Stimulated activated naive CD8-positive, alpha-beta T cell treated with anti-CD3 and anti-CD28 coated beads, Interleukin-15, Interleukin-2, amounts not matched to agents 100 ng/mL and 50 ng/mL, for 24 hours (primary cell): ENCODE measurements at regions not wholly inside any gene's neighbourhood (a gene's known extent, or its start where the extent isn't known, plus 50 kb on each side); places are given as distances from the start of the nearest gene placed in this dataset.

Source experiments
- H3K27ac Mint-ChIP-seq: one replicate; pipeline ENCODE4 v1.8.0; 2021; ENCODE audit warnings: mild to moderate bottlenecking, mixed read lengths
- H3K27me3 Mint-ChIP-seq: one replicate; pipeline ENCODE4 v1.8.0; 2021; ENCODE audit warnings: mixed read lengths
- H3K36me3 Mint-ChIP-seq: one replicate; pipeline ENCODE4 v1.8.0; 2021; ENCODE audit warnings: low read depth, mixed read lengths
- H3K4me1 Mint-ChIP-seq: one replicate; pipeline ENCODE4 v1.8.0; 2021; ENCODE audit warnings: low read depth, mixed read lengths
- H3K4me3 Mint-ChIP-seq: one replicate; pipeline ENCODE4 v1.8.0; 2021; ENCODE audit warnings: mild to moderate bottlenecking, mixed read lengths
- H3K9me3 Mint-ChIP-seq: one replicate; pipeline ENCODE4 v1.8.0; 2021; ENCODE audit warnings: mixed read lengths

DNA sequence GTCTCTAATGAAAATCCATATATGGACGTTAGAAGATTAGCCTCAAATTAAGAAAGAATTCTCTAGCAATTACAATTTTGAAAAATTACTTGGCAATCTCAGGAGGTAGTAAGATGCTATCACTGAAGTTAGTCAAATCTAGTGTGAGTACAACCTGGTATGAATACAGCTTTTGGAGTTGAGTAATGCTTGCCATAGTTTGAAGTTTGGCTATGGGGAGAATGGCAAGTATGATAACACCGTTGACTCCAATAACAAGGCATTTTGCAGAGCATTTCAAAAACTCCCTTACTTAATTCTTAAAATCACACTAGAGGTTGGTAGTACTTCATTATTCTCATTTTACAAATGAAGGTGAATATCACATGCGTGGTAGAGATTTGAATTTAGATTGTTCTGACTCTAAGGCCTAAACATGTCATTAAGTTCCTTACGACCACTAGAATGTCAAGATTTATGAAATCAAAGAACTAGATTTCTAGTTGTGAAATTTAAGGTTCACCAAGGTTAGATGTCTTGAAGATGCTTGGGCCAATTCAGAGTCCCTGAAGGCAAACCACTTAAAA, 355.4 kb downstream of the ETS1 start:
- Mint-ChIP-seq H3K4me1 (peaks cover 82% of the 10 kb centered on the region), H3K4me3 (peak overlapping the region; percentile 32), H3K27ac (peak overlapping the region; percentile 91), H3K27me3 (no peaks in the 10 kb centered on the region), H3K36me3 (peaks cover 10% of the 10 kb centered on the region), H3K9me3 (peaks cover 3% of the 10 kb centered on the region)

GRCh38 chr11:128227466-128227865, 359.9 kb downstream of the ETS1 start:
- Mint-ChIP-seq H3K27ac (peak overlapping the region; percentile 95), H3K4me1 (peaks cover 83% of the 10 kb centered on the region), H3K27me3 (no peaks in the 10 kb centered on the region), H3K36me3 (peaks cover 10% of the 10 kb centered on the region), H3K9me3 (peaks cover 3% of the 10 kb centered on the region), H3K4me3 (peak overlapping the region; percentile 47)

DNA sequence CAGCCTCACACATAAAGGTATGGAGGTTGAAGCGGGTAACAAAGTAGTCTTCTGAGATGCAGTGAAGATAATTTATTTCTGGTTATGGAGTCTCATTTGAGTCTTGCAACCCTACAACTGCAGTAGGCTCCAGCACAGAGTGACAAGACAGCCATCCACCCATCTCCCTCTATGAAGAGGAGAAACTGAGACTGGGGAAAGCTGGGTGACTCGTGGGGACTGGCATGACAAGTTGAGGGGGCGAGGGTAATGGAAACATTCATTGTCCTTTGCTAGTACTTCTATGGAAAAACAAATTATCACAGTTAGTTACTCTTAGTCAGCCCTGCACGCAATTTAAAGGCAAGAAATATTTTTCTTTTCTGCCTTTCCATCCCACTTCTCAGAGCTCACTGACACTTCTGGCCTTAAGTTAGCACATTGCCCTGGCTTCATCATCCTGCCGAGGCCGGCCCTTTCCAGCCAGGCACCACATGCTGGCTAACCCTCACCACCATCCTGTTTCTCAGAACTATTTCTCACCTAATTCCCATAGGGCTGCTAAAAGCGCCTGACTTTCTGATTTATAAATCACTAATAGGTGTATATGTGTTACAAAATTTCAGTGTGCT, 361.1 kb downstream of the ETS1 start:
- peak overlapping the region; percentile 94 for H3K27ac Mint-ChIP-seq
- peaks cover 3% of the 10 kb centered on the region for H3K9me3 Mint-ChIP-seq
- H3K36me3 Mint-ChIP-seq: peaks cover 10% of the 10 kb centered on the region
- peaks cover 72% of the 10 kb centered on the region for H3K4me1 Mint-ChIP-seq
- H3K4me3 Mint-ChIP-seq: peak overlapping the region; percentile 33
- no peaks in the 10 kb centered on the region for H3K27me3 Mint-ChIP-seq

GRCh38 chr11:128222245-128222884, 365.0 kb downstream of the ETS1 start:
- no peaks in the 10 kb centered on the region for H3K9me3 Mint-ChIP-seq
- H3K36me3 Mint-ChIP-seq: no peaks in the 10 kb centered on the region
- peaks cover 39% of the 10 kb centered on the region for H3K4me1 Mint-ChIP-seq
- no peak overlapping the region for H3K27ac Mint-ChIP-seq
- no peak overlapping the region for H3K4me3 Mint-ChIP-seq
- no peaks in the 10 kb centered on the region for H3K27me3 Mint-ChIP-seq

DNA sequence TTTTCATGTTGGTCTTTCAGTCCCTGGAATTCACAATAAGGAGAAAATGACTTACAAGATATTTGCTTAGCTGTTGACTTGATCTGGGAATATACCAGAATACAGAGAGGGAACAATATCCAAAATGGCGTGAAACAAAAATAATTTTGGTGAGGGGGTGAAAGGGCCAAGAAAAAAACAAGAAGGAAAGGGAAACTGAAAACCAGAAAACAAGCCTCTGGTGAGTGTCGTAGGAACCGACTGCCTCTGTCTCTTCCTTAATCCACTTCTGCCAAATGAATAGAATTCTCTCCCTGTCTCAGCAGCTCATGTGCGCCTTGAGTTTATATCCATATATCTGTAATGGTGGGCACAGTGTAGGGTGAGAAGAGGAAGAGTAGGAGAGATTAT, 367.6 kb downstream of the ETS1 start:
- H3K27me3 Mint-ChIP-seq: no peaks in the 10 kb centered on the region
- H3K36me3 Mint-ChIP-seq: no peaks in the 10 kb centered on the region
- peaks cover 14% of the 10 kb centered on the region for H3K4me1 Mint-ChIP-seq
- no peak overlapping the region for H3K27ac Mint-ChIP-seq
- no peaks in the 10 kb centered on the region for H3K9me3 Mint-ChIP-seq
- no peak overlapping the region for H3K4me3 Mint-ChIP-seq

DNA sequence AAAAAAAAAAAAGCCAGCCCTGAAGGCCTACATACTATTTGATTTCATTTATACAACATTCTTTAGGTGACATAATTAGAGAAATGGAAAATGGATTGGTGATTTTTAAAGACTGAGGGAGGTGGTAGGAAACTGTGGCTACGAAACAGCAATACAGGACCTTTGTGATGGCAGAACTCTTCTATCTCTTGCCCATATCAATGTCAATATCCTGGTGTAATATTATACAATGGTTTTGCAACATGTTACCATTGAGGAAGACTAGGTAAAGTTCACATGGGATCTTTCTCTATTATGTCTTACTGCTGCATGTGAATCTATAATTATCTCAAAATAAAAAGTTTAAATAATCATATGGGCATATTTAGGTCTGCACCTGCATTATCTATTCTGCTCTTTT, 371.2 kb downstream of the ETS1 start:
- H3K36me3 Mint-ChIP-seq: no peaks in the 10 kb centered on the region
- no peak overlapping the region for H3K4me3 Mint-ChIP-seq
- H3K27me3 Mint-ChIP-seq: peaks cover 4% of the 10 kb centered on the region
- peaks cover 4% of the 10 kb centered on the region for H3K9me3 Mint-ChIP-seq
- H3K27ac Mint-ChIP-seq: no peak overlapping the region
- H3K4me1 Mint-ChIP-seq: no peaks in the 10 kb centered on the region

GRCh38 chr11:128215238-128215882, 372.0 kb downstream of the ETS1 start:
- Mint-ChIP-seq H3K27me3 (peaks cover 4% of the 10 kb centered on the region), H3K4me1 (peaks cover 3% of the 10 kb centered on the region), H3K27ac (no peak overlapping the region), H3K36me3 (no peaks in the 10 kb centered on the region), H3K9me3 (peaks cover 4% of the 10 kb centered on the region), H3K4me3 (no peak overlapping the region)

GRCh38 chr11:128214263-128214662, 373.1 kb downstream of the ETS1 start:
- Mint-ChIP-seq H3K27me3 (peaks cover 4% of the 10 kb centered on the region), H3K4me1 (peaks cover 10% of the 10 kb centered on the region), H3K36me3 (no peaks in the 10 kb centered on the region), H3K27ac (no peak overlapping the region), H3K9me3 (peaks cover 4% of the 10 kb centered on the region), H3K4me3 (no peak overlapping the region)

GRCh38 chr11:128213461-128213860, 373.9 kb downstream of the ETS1 start:
- peaks cover 4% of the 10 kb centered on the region for H3K9me3 Mint-ChIP-seq
- H3K4me3 Mint-ChIP-seq: no peak overlapping the region
- peaks cover 17% of the 10 kb centered on the region for H3K4me1 Mint-ChIP-seq
- no peak overlapping the region for H3K27ac Mint-ChIP-seq
- H3K36me3 Mint-ChIP-seq: no peaks in the 10 kb centered on the region
- H3K27me3 Mint-ChIP-seq: peaks cover 4% of the 10 kb centered on the region

DNA sequence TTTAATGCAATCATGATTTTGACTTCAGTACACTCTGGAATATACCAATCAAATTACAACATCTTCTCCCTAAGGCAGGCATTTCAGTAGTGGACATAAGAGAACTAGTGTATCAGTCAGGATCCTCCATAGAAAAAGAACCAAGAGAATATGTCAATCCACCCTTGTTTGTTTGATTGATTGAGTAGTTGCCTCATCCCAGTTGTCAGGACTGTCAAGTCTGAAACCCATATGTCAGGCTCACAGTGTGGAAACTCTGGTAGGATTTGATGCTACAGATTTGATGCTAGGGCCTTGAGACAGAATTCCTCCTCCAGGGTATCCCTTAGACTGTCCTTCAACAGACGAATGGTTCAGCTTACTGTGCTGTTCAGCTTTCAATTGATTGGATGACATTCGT, 375.0 kb downstream of the ETS1 start:
- no peak overlapping the region for H3K27ac Mint-ChIP-seq
- no peak overlapping the region for H3K4me3 Mint-ChIP-seq
- H3K9me3 Mint-ChIP-seq: peaks cover 4% of the 10 kb centered on the region
- peaks cover 4% of the 10 kb centered on the region for H3K27me3 Mint-ChIP-seq
- no peaks in the 10 kb centered on the region for H3K36me3 Mint-ChIP-seq
- H3K4me1 Mint-ChIP-seq: peaks cover 24% of the 10 kb centered on the region

- Mint-ChIP-seq H3K27me3 (peaks cover 4% of the 10 kb centered on the region), H3K4me3 (no peak overlapping the region), H3K36me3 (peaks cover 9% of the 10 kb centered on the region), H3K4me1 (peaks cover 24% of the 10 kb centered on the region), H3K27ac (no peak overlapping the region), H3K9me3 (peaks cover 20% of the 10 kb centered on the region)
Measured at GRCh38 chr11:128210148-128210940, 377.0 kb downstream of the ETS1 start.

- H3K27ac Mint-ChIP-seq: no peak overlapping the region
Measured at GRCh38 chr11:128209138-128209435, 378.3 kb downstream of the ETS1 start.

GRCh38 chr11:128208329-128209137, 378.8 kb downstream of the ETS1 start:
- Mint-ChIP-seq H3K4me1 (peaks cover 24% of the 10 kb centered on the region), H3K36me3 (peaks cover 9% of the 10 kb centered on the region), H3K27ac (peak overlapping the region; percentile 46), H3K9me3 (peaks cover 20% of the 10 kb centered on the region), H3K4me3 (no peak overlapping the region), H3K27me3 (peaks cover 4% of the 10 kb centered on the region)

More at GRCh38 chr11:128209138-128209435, 378.3 kb downstream of the ETS1 start:
- H3K9me3 Mint-ChIP-seq: peaks cover 20% of the 10 kb centered on the region
- H3K4me1 Mint-ChIP-seq: peaks cover 24% of the 10 kb centered on the region
- no peak overlapping the region for H3K4me3 Mint-ChIP-seq
- peaks cover 9% of the 10 kb centered on the region for H3K36me3 Mint-ChIP-seq
- H3K27me3 Mint-ChIP-seq: peaks cover 4% of the 10 kb centered on the region

DNA sequence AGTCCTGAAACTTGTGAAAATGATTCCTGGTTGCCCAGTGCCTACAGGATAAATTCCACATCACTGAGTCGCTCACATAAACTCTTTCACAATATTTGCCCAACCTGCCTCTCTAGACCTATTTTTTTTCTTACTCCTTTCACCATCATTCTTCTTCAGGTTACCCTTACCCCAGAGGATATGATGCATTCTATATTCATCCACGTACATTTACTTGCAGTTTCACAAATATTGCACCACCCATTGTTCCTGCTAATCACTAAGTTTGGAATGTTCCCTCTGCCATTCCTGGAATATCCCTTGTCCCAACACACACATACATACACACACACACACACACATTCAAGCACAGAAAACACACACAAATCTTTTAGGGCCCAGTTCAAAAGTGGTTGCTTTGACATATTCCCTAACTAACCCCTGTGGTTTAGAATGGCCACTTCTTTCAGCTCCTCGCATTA, 379.5 kb downstream of the ETS1 start:
- H3K36me3 Mint-ChIP-seq: peaks cover 9% of the 10 kb centered on the region
- no peak overlapping the region for H3K4me3 Mint-ChIP-seq
- H3K27ac Mint-ChIP-seq: no peak overlapping the region
- H3K4me1 Mint-ChIP-seq: peaks cover 24% of the 10 kb centered on the region
- no peaks in the 10 kb centered on the region for H3K27me3 Mint-ChIP-seq
- H3K9me3 Mint-ChIP-seq: peaks cover 16% of the 10 kb centered on the region
